ENCODE measurements at regions not wholly inside any gene's neighbourhood (a gene's known extent, or its start where the extent isn't known, plus 50 kb on each side); places are given as distances from the start of the nearest gene placed in this dataset.

DNA sequence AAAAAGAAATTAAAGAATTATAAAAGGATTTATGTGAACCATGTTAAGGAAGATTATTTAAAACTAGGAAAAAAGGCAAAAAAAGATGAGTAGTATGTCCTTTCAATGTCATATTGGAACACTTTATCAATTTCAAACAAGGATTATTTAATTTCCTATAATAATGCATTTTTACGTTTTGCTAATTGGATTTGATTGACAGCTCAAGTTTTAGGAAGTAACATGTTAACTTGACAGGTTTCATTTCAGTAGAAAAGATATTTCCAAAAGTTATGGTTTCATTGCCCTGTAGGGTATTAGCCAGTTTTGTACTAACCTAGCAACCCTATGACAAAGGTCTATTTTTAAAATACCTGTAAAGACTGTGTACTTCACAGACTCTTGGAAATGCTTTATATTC is 379.6 kb upstream of the ZFP42 start (continued):
- TF ChIP-seq, protein P1, sequence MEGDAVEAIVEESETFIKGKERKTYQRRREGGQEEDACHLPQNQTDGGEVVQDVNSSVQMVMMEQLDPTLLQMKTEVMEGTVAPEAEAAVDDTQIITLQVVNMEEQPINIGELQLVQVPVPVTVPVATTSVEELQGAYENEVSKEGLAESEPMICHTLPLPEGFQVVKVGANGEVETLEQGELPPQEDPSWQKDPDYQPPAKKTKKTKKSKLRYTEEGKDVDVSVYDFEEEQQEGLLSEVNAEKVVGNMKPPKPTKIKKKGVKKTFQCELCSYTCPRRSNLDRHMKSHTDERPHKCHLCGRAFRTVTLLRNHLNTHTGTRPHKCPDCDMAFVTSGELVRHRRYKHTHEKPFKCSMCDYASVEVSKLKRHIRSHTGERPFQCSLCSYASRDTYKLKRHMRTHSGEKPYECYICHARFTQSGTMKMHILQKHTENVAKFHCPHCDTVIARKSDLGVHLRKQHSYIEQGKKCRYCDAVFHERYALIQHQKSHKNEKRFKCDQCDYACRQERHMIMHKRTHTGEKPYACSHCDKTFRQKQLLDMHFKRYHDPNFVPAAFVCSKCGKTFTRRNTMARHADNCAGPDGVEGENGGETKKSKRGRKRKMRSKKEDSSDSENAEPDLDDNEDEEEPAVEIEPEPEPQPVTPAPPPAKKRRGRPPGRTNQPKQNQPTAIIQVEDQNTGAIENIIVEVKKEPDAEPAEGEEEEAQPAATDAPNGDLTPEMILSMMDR (IDR thresholded peaks at IDR 0.05; ENCODE audit: control extremely low read depth in 1 of 3, insufficient read depth in 1 of 3, low read depth in 1 of 3, low read length in 3 of 3) = no peak
- TF ChIP-seq TAF7 (optimal IDR thresholded peaks at IDR 0.05; ENCODE audit: borderline replicate concordance, low read depth, low read length) = no peak

Measured in H1 (cell line).